Sigmoid colon (tissue), 4 donors: ENCODE measurements at regions not wholly inside any gene's neighbourhood (a gene's known extent, or its start where the extent isn't known, plus 50 kb on each side); places are given as distances from the start of the nearest gene placed in this dataset.

ENCODE experiments used
- CTCF ChIP-seq, 4 experiments: fragments of 450-650 bp in 3 of 4; fragments of 200-600 bp in 1 of 4; IDR thresholded peaks; one replicate each; pipeline ENCODE4 v1.5.1; 2016 to 2019; ENCODE audit warnings: antibody characterized with exemption in 4 of 4, mild to moderate bottlenecking in 3 of 4, moderate library complexity in 2 of 4
- EP300 ChIP-seq, 4 donors: sonication (generic); formaldehyde crosslinking; IDR thresholded peaks; one replicate each; pipeline ENCODE4 v1.6.1; 2017; ENCODE audit warnings: antibody characterized with exemption in 4 of 4

- no peak for TF ChIP-seq CTCF (IDR thresholded peaks at IDR 0.05)
- no peak for TF ChIP-seq EP300 (IDR thresholded peaks at IDR 0.05)
Measured at GRCh38 chrX:861921-862320, 231.3 kb downstream of the SHOX start.
